NCI-H2196 treated with DMSO at 0.1 percent for 48 hours (cell line): ENCODE measurements at regions not wholly inside any gene's neighbourhood (a gene's known extent, or its start where the extent isn't known, plus 50 kb on each side); places are given as distances from the start of the nearest gene placed in this dataset.

Experiments
- DNase-seq: peaks from one replicate; lab custom pipeline; 2025; ENCODE audit not compliant: unreplicated experiment; lab: John Stamatoyannopoulos, UW

DNA sequence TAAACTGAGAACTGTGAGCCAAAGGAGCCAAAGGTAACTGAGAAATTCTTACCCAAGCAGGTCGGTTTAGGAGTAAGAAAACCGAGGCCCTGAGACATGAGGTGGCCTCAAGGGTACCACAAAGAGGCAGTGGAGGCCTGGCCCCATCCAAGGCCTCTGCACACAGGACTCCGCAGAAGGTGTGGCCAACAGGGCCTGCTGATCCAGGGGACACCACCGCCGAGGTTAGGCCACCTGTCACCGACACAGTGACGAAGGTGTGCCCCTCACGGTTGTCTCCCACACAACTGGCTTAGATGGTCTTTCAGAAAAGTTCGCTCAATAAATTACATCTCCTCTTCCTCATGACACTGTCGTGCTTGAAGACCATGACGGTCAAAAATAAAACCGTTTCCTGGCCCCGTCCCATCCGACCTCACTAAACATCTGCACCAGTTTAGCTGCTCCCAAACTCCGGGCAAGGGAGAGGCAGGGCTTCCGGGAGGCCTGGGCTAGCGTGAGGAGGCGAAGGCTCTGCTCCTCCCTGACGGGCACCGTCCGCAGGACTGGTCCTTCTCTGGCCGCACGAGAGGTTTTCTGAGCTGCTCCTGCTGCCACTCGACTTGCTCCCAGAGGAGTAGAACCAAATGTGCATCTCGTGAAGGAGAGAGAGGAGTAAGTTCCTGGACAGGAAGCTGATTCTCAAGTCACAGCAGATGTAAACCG, 442.0 kb downstream of the EIPR1 start:
- no peak for DNase-seq

DNA sequence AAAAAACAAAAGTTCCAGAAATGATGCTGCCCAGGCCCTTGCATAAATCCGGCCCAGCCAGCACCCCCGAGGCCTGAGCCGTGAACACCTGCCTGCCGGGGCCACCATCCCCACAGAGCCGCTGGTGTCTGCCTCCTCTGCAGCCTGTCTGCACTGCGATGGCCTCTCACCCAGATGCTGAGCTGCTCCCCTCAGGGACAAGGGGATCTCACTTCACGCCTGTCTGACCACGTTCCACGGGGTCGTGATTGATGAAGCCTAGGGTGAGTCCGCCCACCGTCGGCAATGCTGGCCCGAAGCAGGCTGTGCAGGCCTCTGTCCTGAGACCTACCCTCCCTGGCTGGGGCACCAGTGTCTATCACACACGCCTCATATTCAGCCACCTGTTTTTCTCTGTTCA, 444.2 kb downstream of the EIPR1 start:
- no peak for DNase-seq

DNA sequence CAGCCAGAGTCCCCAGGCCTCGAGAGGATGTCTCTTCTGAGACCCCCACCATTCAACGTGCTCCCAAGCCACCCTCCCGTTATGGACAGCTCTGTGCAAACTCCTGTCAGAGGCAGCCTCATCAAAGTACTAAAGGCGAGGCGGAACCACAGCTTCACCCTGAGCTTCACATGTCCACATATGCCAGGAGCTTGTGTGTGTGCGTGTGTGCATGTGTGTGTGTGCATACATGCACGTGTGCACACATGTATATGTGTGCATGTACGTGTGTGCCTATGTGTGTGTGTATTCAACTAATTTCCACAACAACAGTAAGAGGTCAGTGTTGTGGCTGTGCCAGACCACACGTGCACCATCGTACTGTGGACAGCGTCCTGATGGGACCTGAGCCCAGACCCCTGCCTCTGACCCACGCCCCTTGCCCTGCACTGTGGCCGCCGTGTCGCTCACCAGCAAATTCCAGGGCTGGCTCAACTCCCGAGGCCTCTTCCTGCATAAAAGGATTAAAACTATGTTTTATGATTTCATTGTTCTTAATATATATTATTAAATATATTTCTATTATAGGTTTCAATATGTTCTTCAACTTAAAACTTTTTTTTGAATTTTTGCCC, 444.8 kb downstream of the EIPR1 start:
- no peak for DNase-seq

DNA sequence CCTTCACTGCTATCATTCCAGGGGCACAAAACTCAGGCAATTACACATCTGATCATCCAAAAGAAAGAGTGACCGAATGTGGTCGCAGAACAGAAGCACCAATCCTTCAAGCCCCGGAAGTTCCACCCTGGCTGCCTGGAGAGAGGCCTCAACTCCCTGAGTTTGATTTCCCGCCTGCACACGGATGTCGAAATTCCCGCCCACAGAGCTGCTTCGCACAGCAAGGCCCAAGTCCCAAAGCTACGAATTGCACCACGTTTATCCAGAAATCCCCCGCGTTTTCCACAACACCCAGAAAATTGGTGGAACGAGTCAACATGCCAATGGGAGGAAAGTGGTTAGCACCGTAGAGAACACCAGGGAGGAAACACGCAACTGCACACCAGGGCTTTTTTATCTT, 445.4 kb downstream of the EIPR1 start:
- no peak for DNase-seq

DNA sequence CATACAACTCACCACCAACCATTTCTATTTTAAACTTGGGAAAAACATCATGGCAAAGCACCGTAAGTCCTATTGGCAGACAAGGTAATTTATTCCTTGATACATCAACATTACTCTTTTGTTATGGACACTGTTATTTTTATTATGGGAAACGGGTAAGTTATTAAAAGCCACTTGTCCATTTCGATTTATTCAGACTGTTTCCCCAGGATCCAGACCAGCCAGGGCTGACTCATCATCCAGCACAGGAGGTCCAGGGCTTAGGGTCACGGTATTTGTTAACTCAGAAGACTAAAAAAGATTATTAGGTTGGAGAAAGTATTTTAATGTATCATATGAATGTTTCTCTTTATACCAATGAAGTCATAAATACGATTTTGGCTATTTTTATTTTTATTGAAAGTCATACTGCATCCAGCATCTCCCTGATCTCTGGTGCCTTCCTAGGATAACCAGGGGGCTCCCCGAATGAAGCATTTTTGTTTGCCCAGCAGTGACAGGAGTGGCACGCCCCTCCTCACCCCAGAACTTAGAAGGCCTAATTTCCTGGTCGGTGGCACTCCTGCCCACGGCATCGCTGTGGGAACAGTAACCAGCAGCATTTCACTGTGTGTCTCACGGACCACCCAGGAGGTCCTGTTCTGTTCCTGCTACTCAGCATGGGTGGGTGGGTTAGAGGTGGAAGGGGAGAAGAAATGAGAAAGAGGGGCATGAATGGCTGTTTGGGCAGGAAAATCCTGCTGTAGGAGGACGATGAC, 446.1 kb downstream of the EIPR1 start:
- no peak for DNase-seq

DNA sequence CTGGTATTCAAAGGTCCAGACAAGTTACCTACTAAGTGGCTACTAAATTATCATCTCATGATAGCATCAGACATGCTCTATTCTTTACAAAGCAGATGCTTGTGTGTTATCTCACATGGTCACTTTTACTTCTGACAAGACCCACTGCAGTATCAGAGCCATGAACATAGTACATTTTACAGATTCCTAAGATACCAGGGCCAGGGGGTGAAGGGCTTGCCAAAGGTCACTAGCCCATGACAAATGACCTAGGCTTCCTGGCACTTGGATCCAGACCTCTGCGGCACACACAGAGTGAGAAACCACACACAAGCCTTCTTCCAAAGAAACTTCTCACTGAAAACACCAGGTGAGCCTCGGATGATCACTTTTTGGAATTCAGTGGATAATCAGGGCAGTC, 446.8 kb downstream of the EIPR1 start:
- DNase-seq = no peak

DNA sequence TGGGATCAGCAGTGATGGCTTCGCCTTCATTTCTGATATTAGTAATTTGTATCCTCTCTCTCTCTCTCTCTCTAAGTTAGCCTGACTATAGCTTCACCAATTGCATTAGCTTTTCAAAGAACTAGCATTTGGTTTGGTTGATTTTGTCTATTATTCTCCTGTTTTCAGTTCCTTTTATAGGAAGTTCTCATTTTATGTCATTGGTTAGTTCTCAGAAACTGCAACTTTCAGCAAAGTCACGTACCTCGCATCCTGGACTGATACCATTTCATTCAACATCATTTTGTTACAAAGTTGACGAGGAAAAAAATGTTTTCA, 450.8 kb downstream of the EIPR1 start:
- no peak for DNase-seq

DNA sequence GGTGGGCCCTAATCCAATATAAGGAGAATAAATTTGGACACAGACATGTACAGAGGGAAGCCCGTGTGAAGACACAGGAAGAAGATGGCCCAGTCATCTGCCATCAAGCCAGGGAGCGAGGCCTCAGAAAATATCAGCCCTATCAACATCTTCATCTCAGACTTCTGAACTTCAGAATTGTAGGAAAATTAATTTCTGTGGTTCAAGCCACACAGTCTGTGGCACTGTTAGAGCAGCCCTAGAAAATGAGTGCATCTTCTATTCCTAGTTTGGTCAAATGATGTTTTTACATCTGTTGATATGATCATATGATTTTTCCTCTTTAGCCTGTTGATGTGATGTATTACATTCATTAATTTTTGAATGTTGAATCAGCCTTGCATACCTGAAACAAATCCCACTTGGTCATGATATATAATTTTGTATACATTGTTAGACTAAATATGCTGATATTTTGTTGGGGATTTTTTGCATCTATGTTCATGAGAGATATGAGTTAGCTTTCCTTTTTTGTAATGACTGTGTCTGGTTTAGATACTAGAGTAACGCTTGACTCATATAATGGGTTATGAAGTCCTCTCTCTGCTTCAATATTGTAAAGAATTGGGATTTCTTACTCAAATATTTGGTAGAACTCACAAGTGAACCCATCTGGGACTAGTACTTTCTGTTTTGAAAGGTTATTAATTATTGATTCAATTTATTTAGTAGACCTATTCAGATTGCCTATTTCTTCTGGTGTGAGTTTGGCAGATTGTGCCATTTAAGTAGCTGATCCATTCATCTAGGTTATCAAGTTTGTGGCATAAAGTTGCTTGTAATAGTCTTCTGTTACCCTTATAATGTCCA, 451.4 kb downstream of the EIPR1 start:
- no peak for DNase-seq

DNA sequence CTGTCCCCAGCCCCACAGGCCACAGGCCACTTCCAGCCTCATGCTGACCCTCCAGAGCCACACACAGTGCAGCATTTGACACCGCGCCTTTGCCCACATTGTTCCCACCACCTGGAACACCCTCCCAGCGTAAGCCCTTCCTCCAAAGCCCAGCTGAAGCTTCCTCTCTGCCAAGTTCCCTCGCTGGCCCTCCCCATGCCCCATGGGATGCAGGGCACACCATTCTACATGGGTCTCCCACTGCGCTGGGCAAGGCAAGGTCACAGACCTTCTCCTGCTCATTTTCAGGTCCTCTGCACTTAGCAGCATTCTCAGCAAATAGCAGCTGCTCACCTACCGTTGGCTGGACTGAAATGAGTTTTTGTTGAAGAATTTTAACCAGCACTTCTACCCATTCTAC, 455.5 kb downstream of the EIPR1 start:
- DNase-seq = no peak

DNA sequence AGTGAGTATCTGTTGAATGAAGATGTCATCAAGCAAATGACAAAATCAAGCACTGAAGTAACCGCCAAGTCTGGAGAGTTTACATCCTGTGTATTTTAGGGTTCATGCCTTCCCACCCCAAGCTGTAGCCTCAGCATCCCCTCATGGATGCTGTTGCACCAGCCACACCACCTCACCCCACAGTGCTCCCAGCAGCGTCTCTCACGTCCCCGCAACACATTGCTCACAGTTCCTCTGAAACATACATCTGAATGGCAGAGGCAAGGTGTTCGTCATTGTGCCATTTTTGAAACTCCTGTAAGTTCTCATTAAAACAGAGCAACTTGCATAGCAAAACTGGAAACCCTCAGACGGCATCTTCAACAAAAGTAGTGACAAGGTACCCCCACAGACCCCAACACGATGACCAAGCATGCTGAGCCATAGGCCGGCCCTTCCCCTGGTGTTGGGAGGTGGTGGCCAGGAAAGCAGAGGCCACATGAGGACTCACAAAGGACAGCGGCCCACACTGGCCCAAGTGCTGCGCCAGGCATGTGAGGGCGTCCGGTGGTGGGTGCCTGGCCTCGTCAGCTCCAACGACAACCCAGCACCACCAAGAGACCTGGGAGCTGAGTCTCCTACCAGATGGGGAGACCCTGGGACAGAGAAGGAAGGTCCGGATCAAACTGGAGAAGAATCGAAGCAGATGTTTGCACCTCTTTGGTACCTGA, 456.5 kb downstream of the EIPR1 start:
- DNase-seq = no peak

DNA sequence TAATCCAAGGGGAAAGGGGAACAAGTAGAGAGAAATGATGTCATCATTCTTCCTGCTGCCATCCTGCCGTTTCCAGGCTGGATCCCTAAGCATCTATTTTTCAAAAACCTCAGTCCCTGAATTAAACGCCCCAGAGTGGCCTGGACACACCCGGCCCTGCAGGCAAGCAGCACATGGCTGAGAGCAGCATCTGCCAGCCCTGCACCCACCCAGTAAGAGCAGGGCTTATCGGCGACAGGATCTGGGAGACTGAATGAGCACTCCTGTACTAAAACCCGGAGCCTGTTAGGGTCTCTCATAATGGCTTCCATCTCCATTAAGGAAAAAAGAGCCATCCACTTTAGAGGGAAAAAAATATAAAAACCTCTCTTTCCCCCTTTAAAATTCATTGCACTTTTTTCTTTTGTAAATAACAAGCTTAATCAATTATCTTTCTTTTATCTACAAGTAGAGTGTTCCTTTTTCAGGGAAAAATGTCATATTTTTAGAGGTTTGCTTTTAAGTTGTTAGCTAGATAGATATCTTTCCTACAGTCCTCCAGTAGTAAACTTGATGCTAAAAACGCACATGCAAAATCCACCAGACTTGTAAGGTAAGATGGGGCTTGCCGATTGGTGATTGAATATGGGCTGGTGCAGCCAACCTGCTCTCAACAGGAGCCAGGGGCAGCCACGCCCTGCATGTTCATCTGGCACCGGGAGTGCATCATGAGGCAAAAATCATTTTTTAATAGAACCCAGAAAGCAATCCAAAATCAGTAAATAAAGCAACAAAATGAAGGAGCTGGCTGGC, 457.8 kb downstream of the EIPR1 start:
- DNase-seq = no peak

DNA sequence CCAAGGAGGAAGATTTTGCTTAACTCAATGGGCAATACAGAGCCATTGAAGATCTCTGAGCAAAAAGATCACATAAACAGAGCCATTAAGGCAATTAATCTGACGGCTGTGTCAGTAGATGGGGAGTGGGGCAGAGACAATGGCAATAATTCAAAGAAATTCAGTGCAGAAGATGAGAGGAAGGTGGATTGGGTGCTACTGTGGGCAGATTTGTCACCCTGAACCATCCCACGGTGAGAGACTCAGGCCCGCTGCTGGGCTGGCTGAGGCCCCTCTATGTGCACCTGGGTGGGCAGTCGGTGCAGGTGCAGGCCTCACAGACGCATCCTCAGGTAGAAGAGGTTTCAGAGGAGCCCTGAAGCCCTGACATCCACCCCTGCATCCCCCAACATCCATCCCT, 458.6 kb downstream of the EIPR1 start:
- no peak for DNase-seq

DNA sequence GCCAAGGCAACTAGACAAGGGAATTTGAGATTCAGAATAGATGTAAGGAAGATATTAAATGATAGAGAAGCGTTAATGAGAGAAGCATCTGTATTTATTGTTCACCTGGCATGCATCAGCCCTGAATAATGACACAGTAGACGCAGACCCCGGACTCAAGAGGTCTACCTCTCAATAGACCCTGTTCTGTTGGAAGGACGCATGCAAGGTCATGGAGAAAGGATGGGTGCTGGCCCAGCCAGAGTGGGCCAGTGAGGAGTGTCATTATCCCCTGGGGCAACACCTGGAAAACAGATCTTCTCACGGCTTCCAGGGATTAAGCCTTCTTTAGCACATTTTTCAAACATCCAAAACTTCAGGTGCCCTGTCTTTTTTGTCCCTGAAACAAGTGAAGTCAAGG, 461.0 kb downstream of the EIPR1 start:
- no peak for DNase-seq

DNA sequence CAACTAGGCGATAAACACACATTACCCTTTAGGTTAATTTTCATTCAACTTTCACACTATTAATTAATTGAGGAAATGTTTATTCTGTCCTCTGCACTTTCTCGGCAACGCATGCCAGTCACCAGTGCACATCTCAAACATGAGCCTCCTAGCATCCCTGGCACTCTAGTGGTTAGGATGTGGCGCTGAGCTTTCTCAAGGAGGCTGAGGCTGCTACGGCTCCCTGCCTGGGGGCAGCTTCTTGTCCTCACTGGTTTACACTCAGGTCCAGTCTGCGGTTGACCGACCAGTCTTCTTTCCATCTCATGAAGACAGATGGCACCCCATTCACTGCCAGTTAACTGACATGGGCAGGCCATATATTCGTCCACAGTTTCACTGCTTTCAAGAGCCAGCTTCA, 463.4 kb downstream of the EIPR1 start:
- DNase-seq = no peak

DNA sequence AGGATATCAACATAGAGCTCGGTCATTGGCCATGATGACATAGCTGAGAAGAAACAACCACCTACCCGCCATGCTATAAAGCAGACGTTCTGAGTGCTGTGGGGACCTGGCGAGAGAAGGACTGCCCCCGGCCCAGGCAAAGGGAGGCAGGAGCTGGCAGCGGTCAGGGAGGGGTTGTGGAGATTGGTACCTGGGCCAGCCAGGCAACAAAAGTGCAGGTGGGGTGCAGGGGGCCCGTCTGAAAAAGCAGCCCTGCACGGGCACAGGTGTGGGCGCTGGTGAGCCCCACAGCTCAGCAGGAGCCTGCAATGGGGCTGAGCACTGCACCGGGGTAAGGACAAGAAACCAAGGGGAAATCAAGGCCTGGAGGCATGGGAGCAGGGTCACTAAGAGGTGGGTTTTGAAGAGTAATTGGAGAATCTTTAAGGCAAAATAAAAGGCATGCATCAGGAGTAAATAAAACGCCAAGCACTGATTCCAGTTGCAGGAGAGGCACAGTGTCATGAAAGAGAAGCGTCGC, 464.0 kb downstream of the EIPR1 start:
- DNase-seq = no peak

DNA sequence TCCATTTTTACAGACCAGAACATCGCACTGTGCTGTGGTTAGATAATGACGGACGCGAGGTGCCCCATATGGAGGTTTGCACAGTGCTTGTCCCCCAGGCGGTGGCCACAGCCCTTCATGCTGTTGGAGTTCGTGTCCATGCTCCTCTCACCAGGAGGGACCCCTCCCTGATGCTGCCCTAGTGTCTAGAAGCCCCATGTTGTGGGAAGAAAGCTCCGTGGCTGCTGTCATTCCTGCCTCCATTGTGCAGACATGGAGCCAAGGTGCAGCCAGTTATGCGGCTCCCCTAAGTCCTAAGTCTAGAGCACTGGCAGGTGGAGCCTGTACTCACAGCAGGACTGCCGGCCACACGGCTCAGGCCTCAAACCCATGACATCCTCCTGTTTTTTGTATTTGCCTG, 464.9 kb downstream of the EIPR1 start:
- no peak for DNase-seq

DNA sequence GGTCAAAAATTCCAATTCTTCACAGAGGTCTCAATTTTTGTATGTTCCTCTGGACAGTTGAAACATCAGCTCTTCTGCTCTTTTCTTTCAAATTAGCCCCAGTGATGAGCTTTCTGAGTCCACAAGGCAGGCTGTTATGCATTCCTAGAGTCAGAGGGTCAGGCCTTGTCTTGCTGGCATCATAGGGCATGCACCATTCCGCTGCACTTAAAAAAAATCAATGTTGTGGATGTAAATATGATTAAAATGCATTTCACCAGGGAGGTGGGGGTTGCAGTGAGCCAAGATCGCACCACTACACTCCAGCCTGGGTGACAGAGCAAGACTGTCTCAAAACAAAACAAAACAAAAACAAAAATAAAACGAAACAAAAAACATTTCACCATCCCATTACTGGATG, 465.3 kb downstream of the EIPR1 start:
- DNase-seq = no peak

DNA sequence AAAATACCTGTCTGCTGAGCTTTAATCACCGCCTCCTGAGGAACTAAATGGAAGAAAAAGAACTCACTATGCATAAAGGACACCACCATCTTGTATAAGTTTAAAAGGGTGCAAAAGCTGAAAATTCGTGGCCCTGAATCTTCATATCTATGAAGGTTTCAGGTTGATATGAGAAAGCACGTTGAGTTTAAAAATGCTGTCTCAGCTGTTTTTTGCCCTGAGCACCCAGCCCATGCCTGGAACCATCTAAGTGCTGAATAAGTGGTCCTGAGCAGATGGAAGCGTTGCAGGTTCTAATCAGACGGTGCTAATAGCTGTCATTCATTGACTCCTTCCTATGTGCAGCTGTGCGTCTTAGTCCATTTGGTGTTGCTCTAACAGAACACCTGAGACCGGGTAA, 467.4 kb downstream of the EIPR1 start:
- no peak for DNase-seq

DNA sequence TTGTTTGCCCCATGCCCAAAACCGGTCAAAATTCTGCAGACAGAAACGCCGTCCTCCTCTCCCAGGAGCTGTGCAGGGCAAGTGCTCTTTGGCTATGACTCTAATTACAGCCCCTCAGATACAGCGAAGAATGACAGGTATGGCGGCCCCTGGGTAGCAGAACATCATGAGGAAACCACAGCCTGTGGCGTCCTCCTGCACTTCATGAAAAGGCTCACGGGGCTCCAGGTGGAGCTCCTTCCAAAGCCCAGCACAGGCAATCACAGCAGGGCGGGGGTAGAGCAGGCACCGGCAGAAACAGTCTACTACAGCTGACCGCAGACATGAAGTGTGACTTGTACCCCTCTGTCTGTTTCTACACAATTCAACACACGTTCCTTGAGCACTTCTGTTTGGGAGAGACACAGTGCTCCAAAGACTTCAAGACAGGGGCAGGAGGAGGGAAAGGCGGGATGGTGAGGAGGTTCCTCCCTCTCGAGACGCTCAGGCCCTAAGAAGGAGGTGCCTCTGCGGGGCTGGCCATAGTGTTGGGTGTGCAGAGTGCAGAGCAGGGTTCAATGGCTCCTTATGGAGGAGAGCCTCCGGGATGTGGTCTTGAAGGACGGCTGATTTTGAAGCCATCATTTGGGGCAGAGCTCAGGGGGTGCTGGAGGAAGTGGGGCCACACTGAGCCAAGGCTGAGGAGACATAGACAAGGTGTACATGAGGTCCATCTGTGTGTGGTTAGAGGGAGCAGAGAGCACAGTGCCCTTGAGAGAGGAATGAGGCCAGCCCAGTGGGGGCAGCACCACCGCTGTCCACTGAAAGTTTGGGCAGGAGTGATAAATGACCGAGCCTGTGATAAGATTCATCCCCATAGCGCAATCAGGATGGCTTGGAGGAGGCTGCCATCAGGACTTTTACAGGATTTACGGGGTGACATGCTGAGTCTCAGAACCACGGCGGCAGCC, 468.3 kb downstream of the EIPR1 start:
- DNase-seq = no peak
